ENCODE measurements at regions not wholly inside any gene's neighbourhood (a gene's known extent, or its start where the extent isn't known, plus 50 kb on each side); places are given as distances from the start of the nearest gene placed in this dataset.

GRCh38 chr10:128971374-128972035 lies 495.5 kb upstream of the MGMT start:
- no peak for DNase-seq (ENCODE audit: extremely low read depth, low read depth)

- no peak for DNase-seq (ENCODE audit: extremely low read depth, low read depth)
Measured at GRCh38 chr10:128972036-128972405, 495.0 kb upstream of the MGMT start.

GRCh38 chr10:128973221-128973620 lies 493.8 kb upstream of the MGMT start:
- DNase-seq (ENCODE audit: extremely low read depth, low read depth), result no peak

- DNase-seq (ENCODE audit: extremely low read depth, low read depth), result no peak
Measured at GRCh38 chr10:128976856-128977255, 490.2 kb upstream of the MGMT start.

- DNase-seq (ENCODE audit: extremely low read depth, low read depth), result no peak
Measured at GRCh38 chr10:128978211-128978610, 488.8 kb upstream of the MGMT start.

- DNase-seq (ENCODE audit: extremely low read depth, low read depth), result no peak
Measured at GRCh38 chr10:128979405-128979804, 487.6 kb upstream of the MGMT start.

- no peak for DNase-seq (ENCODE audit: extremely low read depth, low read depth)
Measured at GRCh38 chr10:128981251-128981650, 485.8 kb upstream of the MGMT start.

GRCh38 chr10:128981881-128982615 lies 485.0 kb upstream of the MGMT start:
- no peak for DNase-seq (ENCODE audit: extremely low read depth, low read depth)

- DNase-seq (ENCODE audit: extremely low read depth, low read depth), result no peak
Measured at GRCh38 chr10:128982616-128982915, 484.5 kb upstream of the MGMT start.

- no peak for DNase-seq (ENCODE audit: extremely low read depth, low read depth)
Measured at GRCh38 chr10:128985036-128985435, 482.0 kb upstream of the MGMT start.

GRCh38 chr10:128990986-128991385 lies 476.1 kb upstream of the MGMT start:
- DNase-seq (ENCODE audit: extremely low read depth, low read depth), result no peak

- DNase-seq (ENCODE audit: extremely low read depth, low read depth), result no peak
Measured at GRCh38 chr10:128992770-128993169, 474.3 kb upstream of the MGMT start.

- no peak for DNase-seq (ENCODE audit: extremely low read depth, low read depth)
Measured at GRCh38 chr10:128993443-128993842, 473.6 kb upstream of the MGMT start.

GRCh38 chr10:128993911-128994538 lies 473.0 kb upstream of the MGMT start:
- no peak for DNase-seq (ENCODE audit: extremely low read depth, low read depth)

- DNase-seq (ENCODE audit: extremely low read depth, low read depth), result no peak
Measured at GRCh38 chr10:128994598-128995143, 472.4 kb upstream of the MGMT start.

GRCh38 chr10:128995676-128996075 lies 471.4 kb upstream of the MGMT start:
- DNase-seq (ENCODE audit: extremely low read depth, low read depth), result no peak

GRCh38 chr10:128996092-128996491 lies 470.9 kb upstream of the MGMT start:
- no peak for DNase-seq (ENCODE audit: extremely low read depth, low read depth)

- no peak for DNase-seq (ENCODE audit: extremely low read depth, low read depth)
Measured at GRCh38 chr10:128998101-128998805, 468.8 kb upstream of the MGMT start.

GRCh38 chr10:129004398-129004797 lies 462.6 kb upstream of the MGMT start:
- DNase-seq (ENCODE audit: extremely low read depth, low read depth), result no peak

- DNase-seq (ENCODE audit: extremely low read depth, low read depth), result no peak
Measured at GRCh38 chr10:129005080-129005479, 462.0 kb upstream of the MGMT start.

- no peak for DNase-seq (ENCODE audit: extremely low read depth, low read depth)
Measured at GRCh38 chr10:129005804-129006203, 461.2 kb upstream of the MGMT start.
